ENCODE measurements at regions not wholly inside any gene's neighbourhood (a gene's known extent, or its start where the extent isn't known, plus 50 kb on each side); places are given as distances from the start of the nearest gene placed in this dataset.

GRCh38 chr15:47394286-47394809, 323.0 kb upstream of the SEMA6D start:
- no peak for ATAC-seq
- peaks cover 3% of the 10 kb centered on the region for H3K4me1 ChIP-seq
- intact Hi-C loops (cut with DNase I), result no loop called here
- DNase-seq, result no peak
- no peaks in the 10 kb centered on the region for H3K9me3 ChIP-seq
- H3K36me3 ChIP-seq, result no peaks in the 10 kb centered on the region
- no peaks in the 10 kb centered on the region for H3K27me3 ChIP-seq (ENCODE audit: low read depth)
- H3K27ac ChIP-seq, result no peak overlapping the region
- H3K4me3 ChIP-seq, result no peak overlapping the region
- TF ChIP-seq, protein P1, sequence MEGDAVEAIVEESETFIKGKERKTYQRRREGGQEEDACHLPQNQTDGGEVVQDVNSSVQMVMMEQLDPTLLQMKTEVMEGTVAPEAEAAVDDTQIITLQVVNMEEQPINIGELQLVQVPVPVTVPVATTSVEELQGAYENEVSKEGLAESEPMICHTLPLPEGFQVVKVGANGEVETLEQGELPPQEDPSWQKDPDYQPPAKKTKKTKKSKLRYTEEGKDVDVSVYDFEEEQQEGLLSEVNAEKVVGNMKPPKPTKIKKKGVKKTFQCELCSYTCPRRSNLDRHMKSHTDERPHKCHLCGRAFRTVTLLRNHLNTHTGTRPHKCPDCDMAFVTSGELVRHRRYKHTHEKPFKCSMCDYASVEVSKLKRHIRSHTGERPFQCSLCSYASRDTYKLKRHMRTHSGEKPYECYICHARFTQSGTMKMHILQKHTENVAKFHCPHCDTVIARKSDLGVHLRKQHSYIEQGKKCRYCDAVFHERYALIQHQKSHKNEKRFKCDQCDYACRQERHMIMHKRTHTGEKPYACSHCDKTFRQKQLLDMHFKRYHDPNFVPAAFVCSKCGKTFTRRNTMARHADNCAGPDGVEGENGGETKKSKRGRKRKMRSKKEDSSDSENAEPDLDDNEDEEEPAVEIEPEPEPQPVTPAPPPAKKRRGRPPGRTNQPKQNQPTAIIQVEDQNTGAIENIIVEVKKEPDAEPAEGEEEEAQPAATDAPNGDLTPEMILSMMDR (IDR thresholded peaks at IDR 0.05), result no peak

DNA sequence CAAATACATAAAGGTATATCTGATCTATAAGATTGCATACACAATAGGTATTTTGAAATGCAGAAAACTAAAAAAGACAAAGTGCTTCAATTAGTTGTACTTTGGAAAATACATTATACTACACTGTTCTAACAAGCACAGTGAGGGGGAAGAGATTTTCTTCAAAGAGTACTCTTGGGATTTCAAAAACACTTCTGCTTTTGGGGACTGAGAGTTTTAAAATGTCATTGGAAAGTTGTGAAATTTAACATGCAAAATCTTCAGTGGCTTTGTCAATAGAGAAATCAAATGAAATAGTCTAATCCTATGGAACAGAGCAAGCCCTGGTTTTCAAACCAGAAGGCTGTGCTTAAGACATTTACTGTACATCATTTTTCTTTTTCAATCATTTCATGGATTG, 322.2 kb upstream of the SEMA6D start:
- no peak overlapping the region for H3K27ac ChIP-seq
- ATAC-seq (peak in 1 of 2 donors; percentile 23), DNase-seq (no peak)
- H3K4me3 ChIP-seq, result no peak overlapping the region
- H3K27me3 ChIP-seq (ENCODE audit: low read depth), result no peaks in the 10 kb centered on the region
- intact Hi-C loops (cut with DNase I), result no loop called here
- H3K9me3 ChIP-seq, result no peaks in the 10 kb centered on the region
- TF ChIP-seq, protein P1 (IDR thresholded peaks at IDR 0.05), result no peak
- peaks cover 3% of the 10 kb centered on the region for H3K4me1 ChIP-seq
- no peaks in the 10 kb centered on the region for H3K36me3 ChIP-seq

GRCh38 chr15:47397655-47398054, 319.6 kb upstream of the SEMA6D start:
- Histone ChIP-seq H3K27ac (no peak overlapping the region), H3K4me3 (no peak overlapping the region), H3K27me3 (ENCODE audit: low read depth) (no peaks in the 10 kb centered on the region), H3K9me3 (no peaks in the 10 kb centered on the region), H3K4me1 (peaks cover 3% of the 10 kb centered on the region), H3K36me3 (no peaks in the 10 kb centered on the region)
- TF ChIP-seq, protein P1 (IDR thresholded peaks at IDR 0.05), result no peak
- ATAC-seq (no peak), DNase-seq (no peak)
- intact Hi-C loops (cut with DNase I), result no loop called here

- TF ChIP-seq, protein P1 (IDR thresholded peaks at IDR 0.05), result no peak
- no peaks in the 10 kb centered on the region for H3K36me3 ChIP-seq
- H3K27me3 ChIP-seq (ENCODE audit: low read depth), result no peaks in the 10 kb centered on the region
- no peak overlapping the region for H3K27ac ChIP-seq
- no peak overlapping the region for H3K4me3 ChIP-seq
- ATAC-seq, result no peak
- intact Hi-C loops (cut with DNase I), result no loop called here
- H3K4me1 ChIP-seq, result peaks cover 3% of the 10 kb centered on the region
- no peaks in the 10 kb centered on the region for H3K9me3 ChIP-seq
- no peak for DNase-seq
These were observed 319.2 kb upstream of the SEMA6D start for GRCh38 chr15:47398132-47398531.

GRCh38 chr15:47398594-47398993, 318.7 kb upstream of the SEMA6D start:
- intact Hi-C loops (cut with DNase I), result no loop called here
- no peaks in the 10 kb centered on the region for H3K27me3 ChIP-seq (ENCODE audit: low read depth)
- H3K4me1 ChIP-seq, result peaks cover 3% of the 10 kb centered on the region
- ATAC-seq, result no peak
- no peaks in the 10 kb centered on the region for H3K9me3 ChIP-seq
- H3K27ac ChIP-seq, result no peak overlapping the region
- no peaks in the 10 kb centered on the region for H3K36me3 ChIP-seq
- no peak overlapping the region for H3K4me3 ChIP-seq
- TF ChIP-seq, protein P1 (IDR thresholded peaks at IDR 0.05), result no peak
- no peak for DNase-seq

- TF ChIP-seq, protein P1 (IDR thresholded peaks at IDR 0.05), result no peak
- intact Hi-C loops (cut with DNase I), result no loop called here
- Histone ChIP-seq H3K4me3 (no peak overlapping the region), H3K36me3 (no peaks in the 10 kb centered on the region), H3K27ac (no peak overlapping the region), H3K9me3 (no peaks in the 10 kb centered on the region), H3K4me1 (peaks cover 3% of the 10 kb centered on the region), H3K27me3 (ENCODE audit: low read depth) (no peaks in the 10 kb centered on the region)
- DNase-seq (no peak), ATAC-seq (no peak)
These were observed 318.2 kb upstream of the SEMA6D start for GRCh38 chr15:47399100-47399499.

All from lower lobe of right lung (tissue), 2 donors.